ENCODE measurements at regions not wholly inside any gene's neighbourhood (a gene's known extent, or its start where the extent isn't known, plus 50 kb on each side); places are given as distances from the start of the nearest gene placed in this dataset.

- TF ChIP-seq CTCF (IDR thresholded peaks at IDR 0.05; ENCODE audit: low read depth, low read length, missing input control) (no peak), HNF4G (IDR thresholded peaks at IDR 0.05) (no peak), TAF1 (conservative IDR thresholded peaks at IDR 0.05) (no peak), REST (IDR thresholded peaks at IDR 0.05) (no peak), RXRA (IDR thresholded peaks at IDR 0.05) (no peak), MAX (IDR thresholded peaks at IDR 0.05) (no peak), RAD21 (IDR thresholded peaks at IDR 0.05) (no peak), SP1 (IDR thresholded peaks at IDR 0.05) (no peak), ATF3 (IDR thresholded peaks at IDR 0.05) (no peak), GABPA (IDR thresholded peaks at IDR 0.05 in 1 of 2, conservative IDR thresholded peaks at IDR 0.05 in 1 of 2) (no peak), YY1 (IDR thresholded peaks at IDR 0.05) (no peak), JUND (IDR thresholded peaks at IDR 0.05) (no peak), FOXA1 (IDR thresholded peaks at IDR 0.05) (no peak), EGR1 (IDR thresholded peaks at IDR 0.05; ENCODE audit: low read depth in 2 of 2) (no peak)
Measured at GRCh38 chr21:31420988-31421387, 76.9 kb upstream of the TIAM1 start.

Data from liver (tissue), 3 donors.